Activated CD4-positive, alpha-beta T cell treated with anti-CD3 and anti-CD28 coated beads, Interleukin-2, amount 10 ng/mL, durations not matched to agents 7 days and 5 days (primary cell): ENCODE measurements at regions not wholly inside any gene's neighbourhood (a gene's known extent, or its start where the extent isn't known, plus 50 kb on each side); places are given as distances from the start of the nearest gene placed in this dataset.
"Not testable (repeated sequence)": the region's sequence is repeated elsewhere in the genome, so short reads cannot be mapped to it uniquely, and the experiment has no call there.

ENCODE experiments used
- CTCF ChIA-PET: fragments of 350-600 bp; sonication (Branson Sonifier 250); formaldehyde crosslinking; loops from one replicate; lab custom pipeline; 2021; ENCODE audit warnings: antibody characterized with exemption; lab: Charles Lee
- POLR2A ChIA-PET: fragments of 350-600 bp; sonication (Branson Sonifier 250); formaldehyde crosslinking; loops from one replicate; lab custom pipeline; 2021; ENCODE audit warnings: antibody characterized with exemption; lab: Charles Lee
- DNase-seq: peaks from one replicate; pipeline ENCODE4 v3.0.0-alpha.2; 2020
- H3K27ac Mint-ChIP-seq: one replicate; pipeline ENCODE4 v1.8.0; 2021; ENCODE audit warnings: mild to moderate bottlenecking, moderate library complexity, mixed read lengths
- H3K27me3 Mint-ChIP-seq: one replicate; pipeline ENCODE4 v1.8.0; 2021; ENCODE audit warnings: mixed read lengths
- H3K36me3 Mint-ChIP-seq: one replicate; pipeline ENCODE4 v1.8.0; 2021; ENCODE audit warnings: low read depth, mixed read lengths
- H3K4me1 Mint-ChIP-seq: one replicate; pipeline ENCODE4 v1.8.0; 2021; ENCODE audit warnings: mixed read lengths
- H3K4me3 Mint-ChIP-seq: one replicate; pipeline ENCODE4 v1.8.0; 2021; ENCODE audit warnings: mild to moderate bottlenecking, moderate library complexity, mixed read lengths
- H3K9me3 Mint-ChIP-seq: one replicate; pipeline ENCODE4 v1.8.0; 2021; ENCODE audit warnings: mixed read lengths

DNA sequence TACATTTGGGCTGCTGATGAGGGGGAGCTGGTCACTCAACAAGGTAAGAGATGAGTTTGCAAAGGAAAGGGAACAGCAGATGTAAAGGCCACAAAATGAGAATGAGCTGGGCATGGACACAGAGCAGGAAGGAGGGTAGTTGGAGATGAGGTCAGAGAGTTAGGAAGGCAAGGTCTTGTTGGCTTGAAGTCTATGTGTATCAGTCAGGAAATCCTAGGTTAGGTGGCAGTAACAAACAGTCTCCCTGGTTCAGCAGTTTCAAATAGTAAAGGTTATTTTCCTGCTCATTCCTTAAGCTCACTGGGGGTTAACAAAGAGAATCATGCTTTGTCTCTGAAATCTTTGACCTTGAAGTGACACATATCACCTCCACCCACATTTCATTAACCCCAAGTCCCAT lies 58.3 kb upstream of the ARL4C start:
- Mint-ChIP-seq H3K9me3 (peaks cover 2% of the 10 kb centered on the region), H3K36me3 (no peaks in the 10 kb centered on the region), H3K4me3 (no peak overlapping the region), H3K4me1 (peaks cover 5% of the 10 kb centered on the region), H3K27ac (no peak overlapping the region), H3K27me3 (peaks cover 6% of the 10 kb centered on the region)
- no peak for DNase-seq
- ChIA-PET CTCF (interaction anchor here (0.8 kb wide), 1 partner anchor 10 kb away, joined by 3 read pairs; no protein-coding TSS in a partner anchor), POLR2A (no interaction called here)

DNA sequence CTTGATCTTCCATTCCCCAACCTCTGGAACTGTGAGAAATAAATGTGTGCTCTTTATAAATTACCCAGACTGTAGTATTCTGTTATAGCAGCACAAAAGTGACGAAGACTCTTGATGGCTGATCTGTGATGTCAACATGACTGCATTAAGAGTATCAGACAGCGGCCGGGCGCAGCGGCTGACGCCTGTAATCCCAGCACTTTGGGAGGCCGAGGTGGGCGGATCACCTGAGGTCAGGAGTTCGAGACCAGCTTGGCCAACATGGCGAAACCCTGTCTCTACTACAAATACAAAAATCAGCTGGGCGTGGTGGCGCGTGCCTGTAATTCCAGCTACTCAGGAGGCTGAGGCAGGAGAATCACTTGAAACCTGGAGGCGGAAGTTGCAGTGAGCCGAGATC lies 56.3 kb upstream of the ARL4C start:
- H3K36me3 Mint-ChIP-seq, H3K9me3 Mint-ChIP-seq, H3K4me3 Mint-ChIP-seq, H3K4me1 Mint-ChIP-seq, H3K27ac Mint-ChIP-seq, POLR2A ChIA-PET, DNase-seq, CTCF ChIA-PET: not testable (repeated sequence)
- peaks cover 15% of the 10 kb centered on the region for H3K27me3 Mint-ChIP-seq

DNA sequence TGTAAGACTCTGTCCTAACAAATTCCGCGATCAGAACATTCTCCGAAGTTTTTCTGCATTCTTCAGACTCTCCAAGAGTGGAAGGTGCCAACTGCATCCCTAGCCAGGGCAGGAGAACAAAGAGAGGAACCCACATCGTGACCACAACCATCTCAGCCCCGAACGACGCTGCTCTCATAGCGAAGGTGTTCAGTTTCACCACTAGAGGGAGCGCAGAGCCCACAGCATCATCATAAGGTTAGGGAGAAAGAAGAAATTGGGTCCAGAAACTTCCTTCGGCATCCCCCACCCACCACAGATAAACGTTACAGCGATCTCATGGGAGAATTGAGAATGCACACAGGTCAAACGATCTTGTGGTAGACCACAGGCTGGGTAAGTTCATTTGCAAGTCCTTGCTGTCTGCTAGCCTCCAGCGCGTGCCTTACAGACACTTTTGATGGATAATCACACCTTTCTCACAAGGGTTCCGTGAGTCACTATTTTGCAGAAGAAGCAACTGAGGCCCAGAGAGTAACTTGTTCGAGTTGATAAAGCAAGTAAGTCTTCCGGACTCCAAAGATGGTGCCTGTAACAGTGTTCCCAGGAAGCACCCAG lies 53.7 kb upstream of the ARL4C start:
- Mint-ChIP-seq H3K27ac (no peak overlapping the region), H3K4me3 (no peak overlapping the region), H3K9me3 (peaks cover 2% of the 10 kb centered on the region), H3K36me3 (no peaks in the 10 kb centered on the region), H3K4me1 (peaks cover 4% of the 10 kb centered on the region), H3K27me3 (peaks cover 20% of the 10 kb centered on the region)
- CTCF ChIA-PET = no interaction called here
- POLR2A ChIA-PET = no interaction called here
- DNase-seq = peak; percentile 69

DNA sequence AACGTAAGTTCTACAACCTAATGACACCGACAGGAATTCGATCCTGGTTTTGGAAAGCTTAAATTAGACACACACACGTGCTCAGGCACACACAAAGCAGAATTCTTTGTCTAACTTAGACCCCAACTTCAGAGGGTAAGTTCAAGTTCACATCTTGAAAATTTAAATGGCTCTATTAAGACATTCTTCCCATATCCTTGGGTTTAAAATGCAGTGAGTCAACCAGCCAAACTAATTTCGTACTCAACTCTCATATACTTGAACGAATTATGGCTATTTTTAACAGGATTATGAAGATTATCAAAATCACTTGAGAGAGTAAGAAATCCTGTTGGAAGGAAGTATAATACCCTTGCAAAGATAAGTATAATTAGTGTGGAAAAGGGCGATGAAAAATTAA lies 53.2 kb upstream of the ARL4C start:
- Mint-ChIP-seq H3K27ac (no peak overlapping the region), H3K36me3 (no peaks in the 10 kb centered on the region), H3K4me1 (peaks cover 8% of the 10 kb centered on the region), H3K4me3 (no peak overlapping the region), H3K27me3 (peaks cover 19% of the 10 kb centered on the region), H3K9me3 (peaks cover 2% of the 10 kb centered on the region)
- ChIA-PET CTCF (no interaction called here), POLR2A (no interaction called here)
- no peak for DNase-seq

DNA sequence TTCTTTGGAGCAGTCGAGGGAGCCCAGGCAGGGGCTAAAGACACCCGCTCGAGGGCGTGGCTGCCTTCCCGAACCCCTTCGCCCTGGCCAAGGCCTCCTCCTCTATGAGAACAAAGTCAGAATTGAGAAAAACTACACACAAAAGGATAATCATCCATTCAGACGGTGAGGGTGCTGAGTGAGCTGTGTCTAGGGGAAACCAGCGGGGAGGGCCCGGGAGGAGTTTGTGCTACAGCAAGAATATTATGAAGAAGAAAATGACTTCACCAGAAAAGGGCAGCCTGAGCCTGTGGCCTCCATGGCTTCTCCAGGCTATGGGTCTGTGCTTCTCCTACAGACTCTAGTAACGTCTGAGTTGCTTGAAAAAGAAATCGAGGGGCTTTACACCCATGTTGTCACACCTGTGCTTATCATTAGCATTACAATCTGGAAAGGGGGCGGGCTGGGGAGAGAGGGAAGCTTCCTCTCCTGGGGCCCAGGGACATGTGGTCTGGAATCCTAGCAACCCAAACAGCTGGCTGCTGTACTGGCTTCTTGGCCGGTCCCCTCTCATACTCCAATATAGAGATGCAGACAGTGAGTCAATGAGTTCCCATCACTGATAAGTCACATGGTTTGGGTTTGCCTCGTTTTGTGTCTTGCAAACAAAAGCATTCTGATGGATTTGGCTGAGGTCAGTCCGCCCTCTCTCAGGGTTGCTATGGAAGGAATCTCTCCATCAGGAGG lies 52.0 kb upstream of the ARL4C start:
- peaks cover 16% of the 10 kb centered on the region for H3K27me3 Mint-ChIP-seq
- CTCF ChIA-PET = interaction anchor here (0.6 to 1.2 kb wide), 2 partner anchors 290 to 414 kb away, joined by 3 to 5 read pairs; no protein-coding TSS in a partner anchor
- H3K4me3 Mint-ChIP-seq = no peak overlapping the region
- POLR2A ChIA-PET = no interaction called here
- DNase-seq = no peak
- H3K9me3 Mint-ChIP-seq = no peaks in the 10 kb centered on the region
- H3K36me3 Mint-ChIP-seq = no peaks in the 10 kb centered on the region
- peaks cover 9% of the 10 kb centered on the region for H3K4me1 Mint-ChIP-seq
- H3K27ac Mint-ChIP-seq = no peak overlapping the region

DNA sequence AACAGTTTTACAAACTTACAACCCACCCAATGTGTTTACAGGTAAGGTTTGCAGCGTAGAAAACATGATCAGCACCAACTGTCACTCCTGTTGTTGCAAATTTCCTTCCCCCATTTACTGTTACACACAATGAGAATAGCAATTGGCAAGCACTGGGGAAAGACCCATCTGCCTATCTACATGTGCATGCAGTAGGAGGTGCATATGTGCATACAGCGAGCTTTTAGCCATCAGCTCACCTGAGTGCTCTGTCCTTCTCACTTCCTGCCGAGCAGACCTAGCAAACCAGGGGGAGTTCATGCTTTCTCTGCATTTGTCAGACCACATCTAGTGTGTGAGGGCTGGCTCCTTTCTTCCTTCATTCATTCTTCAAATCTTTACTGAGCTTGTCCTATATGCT lies 49.9 kb upstream of the ARL4C start:
- no peak overlapping the region for H3K4me3 Mint-ChIP-seq
- no peak overlapping the region for H3K27ac Mint-ChIP-seq
- no peaks in the 10 kb centered on the region for H3K9me3 Mint-ChIP-seq
- POLR2A ChIA-PET = no interaction called here
- no peak for DNase-seq
- peaks cover 9% of the 10 kb centered on the region for H3K4me1 Mint-ChIP-seq
- H3K27me3 Mint-ChIP-seq = peaks cover 16% of the 10 kb centered on the region
- H3K36me3 Mint-ChIP-seq = no peaks in the 10 kb centered on the region
- CTCF ChIA-PET = interaction anchor here (0.6 to 1.5 kb wide), 3 partner anchors 11 to 200 kb away, joined by 3 read pairs; no protein-coding TSS in a partner anchor
